ENCODE measurements at regions not wholly inside any gene's neighbourhood (a gene's known extent, or its start where the extent isn't known, plus 50 kb on each side); places are given as distances from the start of the nearest gene placed in this dataset.

- TF ChIP-seq, protein P1, sequence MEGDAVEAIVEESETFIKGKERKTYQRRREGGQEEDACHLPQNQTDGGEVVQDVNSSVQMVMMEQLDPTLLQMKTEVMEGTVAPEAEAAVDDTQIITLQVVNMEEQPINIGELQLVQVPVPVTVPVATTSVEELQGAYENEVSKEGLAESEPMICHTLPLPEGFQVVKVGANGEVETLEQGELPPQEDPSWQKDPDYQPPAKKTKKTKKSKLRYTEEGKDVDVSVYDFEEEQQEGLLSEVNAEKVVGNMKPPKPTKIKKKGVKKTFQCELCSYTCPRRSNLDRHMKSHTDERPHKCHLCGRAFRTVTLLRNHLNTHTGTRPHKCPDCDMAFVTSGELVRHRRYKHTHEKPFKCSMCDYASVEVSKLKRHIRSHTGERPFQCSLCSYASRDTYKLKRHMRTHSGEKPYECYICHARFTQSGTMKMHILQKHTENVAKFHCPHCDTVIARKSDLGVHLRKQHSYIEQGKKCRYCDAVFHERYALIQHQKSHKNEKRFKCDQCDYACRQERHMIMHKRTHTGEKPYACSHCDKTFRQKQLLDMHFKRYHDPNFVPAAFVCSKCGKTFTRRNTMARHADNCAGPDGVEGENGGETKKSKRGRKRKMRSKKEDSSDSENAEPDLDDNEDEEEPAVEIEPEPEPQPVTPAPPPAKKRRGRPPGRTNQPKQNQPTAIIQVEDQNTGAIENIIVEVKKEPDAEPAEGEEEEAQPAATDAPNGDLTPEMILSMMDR (IDR thresholded peaks at IDR 0.05), result no peak
- no peak for TF ChIP-seq POLR2A (IDR thresholded peaks at IDR 0.05)
Observed at GRCh38 chr2:64829525-64829924, 159.7 kb upstream of the SLC1A4 start.
